Prostate gland (tissue), 2 donors: ENCODE measurements at regions not wholly inside any gene's neighbourhood (a gene's known extent, or its start where the extent isn't known, plus 50 kb on each side); places are given as distances from the start of the nearest gene placed in this dataset.

Experiments
- POLR2A ChIP-seq: fragments of 450-650 bp; IDR thresholded peaks from one replicate; pipeline ENCODE4 v1.6.1; 2016; ENCODE audit warnings: antibody characterized with exemption, mild to moderate bottlenecking
- TF ChIP-seq, protein P1 (sequence below), 4 experiments: fragments of 200-600 bp in 2 of 4; fragments of 450-650 bp in 2 of 4; sonication (generic) in 2 of 4; IDR thresholded peaks; 1 replicate in 3 of 4; 2 replicates in 1 of 4; pipeline ENCODE4 v1.5.1; 2016 to 2019; ENCODE audit warnings: antibody characterized with exemption in 4 of 4, mild to moderate bottlenecking in 2 of 4, moderate library complexity in 2 of 4

DNA sequence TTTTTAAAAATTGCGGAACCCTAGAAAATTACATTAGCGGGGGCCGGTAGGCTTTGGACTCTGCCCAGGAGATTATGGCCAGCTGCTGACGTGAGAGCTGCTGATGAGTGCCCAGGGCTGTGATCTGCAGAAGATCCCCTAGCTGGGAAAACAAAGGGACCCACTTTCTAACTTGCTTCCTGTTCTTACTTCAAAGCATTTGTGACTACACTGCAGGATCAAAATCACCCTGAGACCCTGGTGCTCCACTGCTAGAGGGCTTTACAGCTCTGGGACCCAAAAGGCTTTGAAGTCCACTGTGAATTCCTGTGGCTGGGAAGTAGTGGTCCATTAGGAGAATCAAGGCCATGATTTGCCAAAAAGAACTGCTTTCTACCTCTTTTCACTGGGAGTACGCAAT, 499.4 kb upstream of the AKR1E2 start:
- TF ChIP-seq POLR2A: no peak
- TF ChIP-seq, protein P1, sequence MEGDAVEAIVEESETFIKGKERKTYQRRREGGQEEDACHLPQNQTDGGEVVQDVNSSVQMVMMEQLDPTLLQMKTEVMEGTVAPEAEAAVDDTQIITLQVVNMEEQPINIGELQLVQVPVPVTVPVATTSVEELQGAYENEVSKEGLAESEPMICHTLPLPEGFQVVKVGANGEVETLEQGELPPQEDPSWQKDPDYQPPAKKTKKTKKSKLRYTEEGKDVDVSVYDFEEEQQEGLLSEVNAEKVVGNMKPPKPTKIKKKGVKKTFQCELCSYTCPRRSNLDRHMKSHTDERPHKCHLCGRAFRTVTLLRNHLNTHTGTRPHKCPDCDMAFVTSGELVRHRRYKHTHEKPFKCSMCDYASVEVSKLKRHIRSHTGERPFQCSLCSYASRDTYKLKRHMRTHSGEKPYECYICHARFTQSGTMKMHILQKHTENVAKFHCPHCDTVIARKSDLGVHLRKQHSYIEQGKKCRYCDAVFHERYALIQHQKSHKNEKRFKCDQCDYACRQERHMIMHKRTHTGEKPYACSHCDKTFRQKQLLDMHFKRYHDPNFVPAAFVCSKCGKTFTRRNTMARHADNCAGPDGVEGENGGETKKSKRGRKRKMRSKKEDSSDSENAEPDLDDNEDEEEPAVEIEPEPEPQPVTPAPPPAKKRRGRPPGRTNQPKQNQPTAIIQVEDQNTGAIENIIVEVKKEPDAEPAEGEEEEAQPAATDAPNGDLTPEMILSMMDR (IDR thresholded peaks at IDR 0.05): no peak
